ENCODE measurements at regions not wholly inside any gene's neighbourhood (a gene's known extent, or its start where the extent isn't known, plus 50 kb on each side); places are given as distances from the start of the nearest gene placed in this dataset.

GRCh38 chr5:50968356-50969149 is 302.1 kb downstream of the PARP8 start:
- no peak overlapping the region for H3K27ac ChIP-seq (ENCODE audit: low read depth)
- peak overlapping the region; percentile 54 for H2AFZ ChIP-seq
- DNase-seq (ENCODE audit: low spot score), result peak; percentile 41
- H3K9me2 ChIP-seq (ENCODE audit: insufficient read depth), result no peaks in the 10 kb centered on the region
- H3K27me3 ChIP-seq (ENCODE audit: insufficient read depth), result peaks cover 85% of the 10 kb centered on the region
- ATAC-seq, result 0 out of 3 replicates have a peak, but pooled peaks have one; percentile 3
- H3K9me3 Mint-ChIP-seq, result no peaks in the 10 kb centered on the region
- no peaks in the 10 kb centered on the region for H3K36me3 ChIP-seq (ENCODE audit: insufficient read depth)
- H3K4me2 ChIP-seq, result peak overlapping the region; percentile 96
- H3K36me3 Mint-ChIP-seq (ENCODE audit: low read depth), result no peaks in the 10 kb centered on the region; the same call in 2 of the 3 replicates
- peaks cover 20% of the 10 kb centered on the region; the same call in 1 of the 2 replicates for H3F3A ChIP-seq (replicated peaks; ENCODE audit: low read depth)
- H3K27ac Mint-ChIP-seq, result no peak overlapping the region
- H3K79me2 ChIP-seq (replicated peaks; ENCODE audit: insufficient read depth), result no peaks in the 10 kb centered on the region
- peaks cover 55% of the 10 kb centered on the region for H3K4me1 Mint-ChIP-seq
- peaks cover 16% of the 10 kb centered on the region for H4K20me1 ChIP-seq (replicated peaks; ENCODE audit: insufficient read depth)
- peaks cover 57% of the 10 kb centered on the region for H3K4me1 ChIP-seq (ENCODE audit: insufficient read depth)
- peak overlapping the region; percentile 70 for H3K4me3 Mint-ChIP-seq
- TF ChIP-seq, protein P1, sequence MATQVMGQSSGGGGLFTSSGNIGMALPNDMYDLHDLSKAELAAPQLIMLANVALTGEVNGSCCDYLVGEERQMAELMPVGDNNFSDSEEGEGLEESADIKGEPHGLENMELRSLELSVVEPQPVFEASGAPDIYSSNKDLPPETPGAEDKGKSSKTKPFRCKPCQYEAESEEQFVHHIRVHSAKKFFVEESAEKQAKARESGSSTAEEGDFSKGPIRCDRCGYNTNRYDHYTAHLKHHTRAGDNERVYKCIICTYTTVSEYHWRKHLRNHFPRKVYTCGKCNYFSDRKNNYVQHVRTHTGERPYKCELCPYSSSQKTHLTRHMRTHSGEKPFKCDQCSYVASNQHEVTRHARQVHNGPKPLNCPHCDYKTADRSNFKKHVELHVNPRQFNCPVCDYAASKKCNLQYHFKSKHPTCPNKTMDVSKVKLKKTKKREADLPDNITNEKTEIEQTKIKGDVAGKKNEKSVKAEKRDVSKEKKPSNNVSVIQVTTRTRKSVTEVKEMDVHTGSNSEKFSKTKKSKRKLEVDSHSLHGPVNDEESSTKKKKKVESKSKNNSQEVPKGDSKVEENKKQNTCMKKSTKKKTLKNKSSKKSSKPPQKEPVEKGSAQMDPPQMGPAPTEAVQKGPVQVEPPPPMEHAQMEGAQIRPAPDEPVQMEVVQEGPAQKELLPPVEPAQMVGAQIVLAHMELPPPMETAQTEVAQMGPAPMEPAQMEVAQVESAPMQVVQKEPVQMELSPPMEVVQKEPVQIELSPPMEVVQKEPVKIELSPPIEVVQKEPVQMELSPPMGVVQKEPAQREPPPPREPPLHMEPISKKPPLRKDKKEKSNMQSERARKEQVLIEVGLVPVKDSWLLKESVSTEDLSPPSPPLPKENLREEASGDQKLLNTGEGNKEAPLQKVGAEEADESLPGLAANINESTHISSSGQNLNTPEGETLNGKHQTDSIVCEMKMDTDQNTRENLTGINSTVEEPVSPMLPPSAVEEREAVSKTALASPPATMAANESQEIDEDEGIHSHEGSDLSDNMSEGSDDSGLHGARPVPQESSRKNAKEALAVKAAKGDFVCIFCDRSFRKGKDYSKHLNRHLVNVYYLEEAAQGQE (IDR thresholded peaks at IDR 0.05; ENCODE audit: unreplicated experiment), result no peak
- TF ChIP-seq EZH2 (IDR thresholded peaks at IDR 0.05; ENCODE audit: low read depth, unreplicated experiment), result peak; percentile 74
- H3K27me3 Mint-ChIP-seq (ENCODE audit: insufficient read depth, low read depth, poor library complexity), result peaks cover 80% of the 10 kb centered on the region
- peak overlapping the region; percentile 76 for H3K4me3 ChIP-seq

GRCh38 chr5:50969151-50970031 is 303.0 kb downstream of the PARP8 start:
- peaks cover 77% of the 10 kb centered on the region for H3K27me3 ChIP-seq (ENCODE audit: insufficient read depth)
- ATAC-seq, result peak; percentile 54
- H3F3A ChIP-seq (replicated peaks; ENCODE audit: low read depth), result peaks cover 20% of the 10 kb centered on the region; the same call in 1 of the 2 replicates
- H3K36me3 ChIP-seq (ENCODE audit: insufficient read depth), result no peaks in the 10 kb centered on the region
- TF ChIP-seq, protein P2, sequence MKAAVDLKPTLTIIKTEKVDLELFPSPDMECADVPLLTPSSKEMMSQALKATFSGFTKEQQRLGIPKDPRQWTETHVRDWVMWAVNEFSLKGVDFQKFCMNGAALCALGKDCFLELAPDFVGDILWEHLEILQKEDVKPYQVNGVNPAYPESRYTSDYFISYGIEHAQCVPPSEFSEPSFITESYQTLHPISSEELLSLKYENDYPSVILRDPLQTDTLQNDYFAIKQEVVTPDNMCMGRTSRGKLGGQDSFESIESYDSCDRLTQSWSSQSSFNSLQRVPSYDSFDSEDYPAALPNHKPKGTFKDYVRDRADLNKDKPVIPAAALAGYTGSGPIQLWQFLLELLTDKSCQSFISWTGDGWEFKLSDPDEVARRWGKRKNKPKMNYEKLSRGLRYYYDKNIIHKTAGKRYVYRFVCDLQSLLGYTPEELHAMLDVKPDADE (IDR thresholded peaks at IDR 0.05), result no peak; the same call in 1 of the 2 replicates
- TF ChIP-seq CREB1 (CRISPR knock-in tag; IDR thresholded peaks at IDR 0.05; ENCODE audit: low read depth) (no peak), EZH2phosphoT487 (IDR thresholded peaks at IDR 0.05; ENCODE audit: unreplicated experiment) (no peak), NANOG (IDR thresholded peaks at IDR 0.05; ENCODE audit: borderline replicate concordance) (no peak)
- TF ChIP-seq, protein P3, sequence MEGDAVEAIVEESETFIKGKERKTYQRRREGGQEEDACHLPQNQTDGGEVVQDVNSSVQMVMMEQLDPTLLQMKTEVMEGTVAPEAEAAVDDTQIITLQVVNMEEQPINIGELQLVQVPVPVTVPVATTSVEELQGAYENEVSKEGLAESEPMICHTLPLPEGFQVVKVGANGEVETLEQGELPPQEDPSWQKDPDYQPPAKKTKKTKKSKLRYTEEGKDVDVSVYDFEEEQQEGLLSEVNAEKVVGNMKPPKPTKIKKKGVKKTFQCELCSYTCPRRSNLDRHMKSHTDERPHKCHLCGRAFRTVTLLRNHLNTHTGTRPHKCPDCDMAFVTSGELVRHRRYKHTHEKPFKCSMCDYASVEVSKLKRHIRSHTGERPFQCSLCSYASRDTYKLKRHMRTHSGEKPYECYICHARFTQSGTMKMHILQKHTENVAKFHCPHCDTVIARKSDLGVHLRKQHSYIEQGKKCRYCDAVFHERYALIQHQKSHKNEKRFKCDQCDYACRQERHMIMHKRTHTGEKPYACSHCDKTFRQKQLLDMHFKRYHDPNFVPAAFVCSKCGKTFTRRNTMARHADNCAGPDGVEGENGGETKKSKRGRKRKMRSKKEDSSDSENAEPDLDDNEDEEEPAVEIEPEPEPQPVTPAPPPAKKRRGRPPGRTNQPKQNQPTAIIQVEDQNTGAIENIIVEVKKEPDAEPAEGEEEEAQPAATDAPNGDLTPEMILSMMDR (conservative IDR thresholded peaks at IDR 0.05; ENCODE audit: low read depth in 2 of 2), result no peak
- DNase-seq (ENCODE audit: low spot score), result peak; percentile 60
- H3K36me3 Mint-ChIP-seq (ENCODE audit: low read depth), result no peaks in the 10 kb centered on the region; the same call in 2 of the 3 replicates
- H3K27ac ChIP-seq (ENCODE audit: low read depth), result no peak overlapping the region
- H3K4me1 ChIP-seq (ENCODE audit: insufficient read depth), result peaks cover 51% of the 10 kb centered on the region
- peak overlapping the region; percentile 70 for H3K4me3 Mint-ChIP-seq
- H3K4me3 ChIP-seq, result peak overlapping the region; percentile 76
- no peak overlapping the region for H3K27ac Mint-ChIP-seq
- no peaks in the 10 kb centered on the region for H3K79me2 ChIP-seq (replicated peaks; ENCODE audit: insufficient read depth)
- H3K9me3 Mint-ChIP-seq, result no peaks in the 10 kb centered on the region
- peak overlapping the region; percentile 54 for H2AFZ ChIP-seq
- H3K4me1 Mint-ChIP-seq, result peaks cover 51% of the 10 kb centered on the region
- H3K4me2 ChIP-seq, result peak overlapping the region; percentile 96
- H4K20me1 ChIP-seq (replicated peaks; ENCODE audit: insufficient read depth), result peaks cover 16% of the 10 kb centered on the region
- H3K27me3 Mint-ChIP-seq (ENCODE audit: insufficient read depth, low read depth, poor library complexity), result peaks cover 72% of the 10 kb centered on the region
- no peaks in the 10 kb centered on the region for H3K9me2 ChIP-seq (ENCODE audit: insufficient read depth)

Data from GM23338 (cell line).